GM10248 (cell line): ENCODE measurements at regions not wholly inside any gene's neighbourhood (a gene's known extent, or its start where the extent isn't known, plus 50 kb on each side); places are given as distances from the start of the nearest gene placed in this dataset.

Experiments used
- CTCF ChIA-PET: fragments of 300-600 bp; sonication (Branson Sonifier 250); formaldehyde crosslinking; extraction: SDS; loops from one replicate; lab custom pipeline; 2021; ENCODE audit warnings: antibody characterized with exemption; lab: Yijun Ruan, JAX
- POLR2A ChIA-PET: fragments of 350-650 bp; sonication (Branson Sonifier 250); formaldehyde crosslinking; extraction: SDS; loops from one replicate; lab custom pipeline; 2020; ENCODE audit warnings: antibody characterized with exemption; lab: Yijun Ruan, JAX
- DNase-seq: peaks from one replicate; pipeline ENCODE4 v3.0.0; 2012; ENCODE audit errors: extremely low spot score
- CTCF ChIP-seq: IDR thresholded peaks from 2 replicates; pipeline ENCODE4 v1.5.1; 2012; ENCODE audit warnings: mild to moderate bottlenecking, low read depth; ENCODE audit errors: extremely low read depth, missing control alignments, control extremely low read depth

DNA sequence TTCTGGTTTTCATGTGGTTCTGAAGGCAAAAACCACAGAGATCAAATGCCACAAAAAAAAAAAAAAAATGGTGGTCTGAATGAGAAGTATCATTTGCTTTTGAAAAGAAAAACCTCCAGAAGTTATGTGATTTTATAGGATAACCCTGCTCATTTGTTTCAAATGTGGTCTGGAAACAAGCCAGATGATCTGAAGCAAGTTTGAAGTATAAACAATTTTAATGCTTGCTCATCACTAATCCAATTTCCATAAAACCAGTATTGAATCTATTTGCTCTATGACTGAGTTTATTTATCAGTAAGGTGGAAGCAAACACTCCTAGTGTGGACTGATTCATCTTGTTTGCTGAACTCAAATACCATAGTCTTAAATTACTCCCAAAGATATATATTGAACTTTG is 407.3 kb upstream of the FLRT2 start:
- no peak for TF ChIP-seq CTCF
- no peak for DNase-seq
- POLR2A ChIA-PET: no interaction called here
- CTCF ChIA-PET: no interaction called here

DNA sequence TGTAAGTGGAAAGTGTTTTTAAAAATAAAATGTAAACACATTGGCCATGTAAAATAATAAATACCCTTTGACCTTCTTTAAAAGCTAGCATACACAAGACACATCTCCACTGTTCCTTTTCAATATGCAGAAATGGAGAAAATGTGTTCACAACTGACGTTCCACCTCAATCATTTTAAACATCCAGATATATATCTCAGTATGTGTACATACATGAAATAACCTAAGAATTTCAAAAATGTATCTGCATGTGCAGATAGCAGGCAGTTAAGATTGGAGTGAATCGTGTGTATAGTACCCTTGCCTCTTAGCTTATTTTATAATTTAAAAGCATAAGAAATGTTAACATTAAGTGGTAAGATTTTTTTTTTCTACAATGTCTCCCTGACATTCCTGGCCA is 406.2 kb upstream of the FLRT2 start:
- no peak for DNase-seq
- no peak for TF ChIP-seq CTCF
- ChIA-PET POLR2A (no interaction called here), CTCF (interaction anchor here (0.9 kb wide), 1 partner anchor 14 kb away, joined by 3 read pairs; no protein-coding TSS in a partner anchor)

GRCh38 chr14:85124631-85125290 is 405.2 kb upstream of the FLRT2 start:
- DNase-seq: no peak
- POLR2A ChIA-PET: no interaction called here
- TF ChIP-seq CTCF: no peak
- CTCF ChIA-PET: interaction anchor here (0.7 to 0.9 kb wide), 3 partner anchors 13 to 167 kb away, joined by 3 read pairs; no protein-coding TSS in a partner anchor

- POLR2A ChIA-PET: no interaction called here
- no peak for TF ChIP-seq CTCF
- CTCF ChIA-PET: no interaction called here
- DNase-seq: no peak
Observed at GRCh38 chr14:85125291-85125670, 404.7 kb upstream of the FLRT2 start.

GRCh38 chr14:85129921-85130320 is 400.0 kb upstream of the FLRT2 start:
- TF ChIP-seq CTCF: no peak
- ChIA-PET POLR2A (no interaction called here), CTCF (no interaction called here)
- DNase-seq: no peak

GRCh38 chr14:85131226-85131922 is 398.6 kb upstream of the FLRT2 start:
- CTCF ChIA-PET: no interaction called here
- DNase-seq: no peak
- no peak for TF ChIP-seq CTCF
- POLR2A ChIA-PET: no interaction called here
